Erythroblast (primary cell): ENCODE measurements at regions not wholly inside any gene's neighbourhood (a gene's known extent, or its start where the extent isn't known, plus 50 kb on each side); places are given as distances from the start of the nearest gene placed in this dataset.

ENCODE experiments used
- GATA1 ChIP-seq: IDR thresholded peaks from 2 replicates; pipeline ENCODE4 v1.6.1; 2011; ENCODE audit warnings: low read depth, mild to moderate bottlenecking, control low read depth, low read length, moderate library complexity
- POLR2A ChIP-seq: IDR thresholded peaks from 2 replicates; pipeline ENCODE4 v1.6.1; 2011; ENCODE audit warnings: mild to moderate bottlenecking, low read length

DNA sequence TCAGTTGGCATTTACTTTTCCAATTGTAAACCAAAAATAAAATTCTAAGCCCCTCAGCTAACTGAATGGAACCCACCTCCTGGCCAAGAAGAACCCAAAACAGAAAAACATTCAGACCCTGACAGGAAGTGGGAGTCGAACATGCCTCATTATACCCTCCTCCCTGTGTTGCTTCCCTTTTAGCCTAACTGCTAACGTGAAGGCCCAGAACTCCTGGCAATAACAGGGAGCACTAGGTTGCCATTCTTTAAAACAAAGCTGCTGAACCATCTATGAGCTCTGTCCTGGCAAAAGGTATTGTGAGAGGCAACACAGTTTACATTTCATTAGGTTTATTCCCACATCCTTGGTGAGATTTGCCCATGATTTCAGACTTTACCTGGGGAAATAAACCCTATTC lies 481.4 kb downstream of the CHSY3 start:
- TF ChIP-seq POLR2A, result no peak
- TF ChIP-seq GATA1, result no peak
